ENCODE measurements at regions not wholly inside any gene's neighbourhood (a gene's known extent, or its start where the extent isn't known, plus 50 kb on each side); places are given as distances from the start of the nearest gene placed in this dataset.

- H3K9me3 ChIP-seq (replicated peaks in 1 of 2; ENCODE audit: control insufficient read depth in 1 of 2, insufficient read depth in 1 of 2, low read length in 2 of 2): no peaks in the 10 kb centered on the region
- no peak overlapping the region for H3K4me2 ChIP-seq (replicated peaks; ENCODE audit: extremely low read depth, low read length, poor library complexity, severe bottlenecking)
- H3K4me3 Mint-ChIP-seq: no peak overlapping the region
- H3K9ac ChIP-seq (ENCODE audit: insufficient read depth, low read length, poor library complexity, severe bottlenecking): no peak overlapping the region
- no peaks in the 10 kb centered on the region for H4K20me1 ChIP-seq (ENCODE audit: insufficient read depth, low read length)
- H3K36me3 Mint-ChIP-seq: no peaks in the 10 kb centered on the region
- H3K27me3 ChIP-seq (ENCODE audit: control insufficient read depth in 2 of 2, insufficient read depth in 2 of 2, low read length in 2 of 2): no peaks in the 10 kb centered on the region
- TF ChIP-seq CTCF (IDR thresholded peaks at IDR 0.05): no peak
- intact Hi-C loops (cut with micrococcal nuclease): no loop called here
- H3K27ac Mint-ChIP-seq: no peak overlapping the region
- H3K79me2 ChIP-seq (ENCODE audit: insufficient read depth, low read length): no peaks in the 10 kb centered on the region
- no CpG with 5 or more reads among the region's 1 CpG for WGBS (ENCODE audit: insufficient coverage)
- DNase-seq: no peak
- no peaks in the 10 kb centered on the region for H3K36me3 ChIP-seq (replicated peaks in 1 of 2; ENCODE audit: control insufficient read depth in 1 of 2, insufficient read depth in 2 of 2, low read length in 2 of 2)
- peaks cover 0 to 1% (median 0%) of the 10 kb centered on the region in 3 donors for H3K27me3 Mint-ChIP-seq (ENCODE audit: low read depth in 3 of 3)
- H3K27ac ChIP-seq (ENCODE audit: low read depth in 1 of 2, low read length in 2 of 2): no peak overlapping the region
- no peaks in the 10 kb centered on the region for H3K4me1 ChIP-seq (ENCODE audit: control insufficient read depth in 1 of 2, insufficient read depth in 2 of 2, low read length in 2 of 2)
- no peaks in the 10 kb centered on the region for H3K4me1 Mint-ChIP-seq
- H2AFZ ChIP-seq (ENCODE audit: insufficient read depth, low read depth, low read length, poor library complexity, severe bottlenecking): no peak overlapping the region
- H3K4me3 ChIP-seq (replicated peaks in 1 of 3; ENCODE audit: low read depth in 2 of 3, low read length in 3 of 3): no peak overlapping the region
- H3K9me3 Mint-ChIP-seq: no peaks in the 10 kb centered on the region
These were observed 1395.2 kb downstream of the EPHA7 start for GRCh38 chr6:92024110-92024509.

GRCh38 chr6:92023410-92023966 is 1395.9 kb downstream of the EPHA7 start:
- TF ChIP-seq CTCF (IDR thresholded peaks at IDR 0.05): no peak
- Histone ChIP-seq H4K20me1 (ENCODE audit: insufficient read depth, low read length) (no peaks in the 10 kb centered on the region), H2AFZ (ENCODE audit: insufficient read depth, low read depth, low read length, poor library complexity, severe bottlenecking) (no peak overlapping the region), H3K27ac (ENCODE audit: low read depth in 1 of 2, low read length in 2 of 2) (no peak overlapping the region), H3K4me1 (ENCODE audit: control insufficient read depth in 1 of 2, insufficient read depth in 2 of 2, low read length in 2 of 2) (no peaks in the 10 kb centered on the region), H3K27me3 (ENCODE audit: control insufficient read depth in 2 of 2, insufficient read depth in 2 of 2, low read length in 2 of 2) (no peaks in the 10 kb centered on the region), H3K36me3 (replicated peaks in 1 of 2; ENCODE audit: control insufficient read depth in 1 of 2, insufficient read depth in 2 of 2, low read length in 2 of 2) (no peaks in the 10 kb centered on the region), H3K4me2 (replicated peaks; ENCODE audit: extremely low read depth, low read length, poor library complexity, severe bottlenecking) (no peak overlapping the region), H3K4me3 (replicated peaks in 1 of 3; ENCODE audit: low read depth in 2 of 3, low read length in 3 of 3) (no peak overlapping the region), H3K79me2 (ENCODE audit: insufficient read depth, low read length) (no peaks in the 10 kb centered on the region), H3K9me3 (replicated peaks in 1 of 2; ENCODE audit: control insufficient read depth in 1 of 2, insufficient read depth in 1 of 2, low read length in 2 of 2) (no peaks in the 10 kb centered on the region), H3K9ac (ENCODE audit: insufficient read depth, low read length, poor library complexity, severe bottlenecking) (no peak overlapping the region)
- no peak overlapping the region for H3K4me3 Mint-ChIP-seq
- intact Hi-C loops (cut with micrococcal nuclease): no loop called here
- H3K27me3 Mint-ChIP-seq (ENCODE audit: low read depth in 3 of 3): peaks cover 0 to 1% (median 0%) of the 10 kb centered on the region in 3 donors
- no peaks in the 10 kb centered on the region for H3K9me3 Mint-ChIP-seq
- no peaks in the 10 kb centered on the region for H3K4me1 Mint-ChIP-seq
- WGBS (ENCODE audit: insufficient coverage): 86% methylated on average over 2 of the region's 2 CpGs
- no peak overlapping the region for H3K27ac Mint-ChIP-seq
- no peaks in the 10 kb centered on the region for H3K36me3 Mint-ChIP-seq
- DNase-seq: no peak
